HG03159 (cell line): ENCODE measurements at regions not wholly inside any gene's neighbourhood (a gene's known extent, or its start where the extent isn't known, plus 50 kb on each side); places are given as distances from the start of the nearest gene placed in this dataset.

ENCODE experiments used
- ATAC-seq: cut with Tn5 transposase; IDR thresholded peaks from one replicate; pipeline ENCODE4 v1.9.1; 2021; ENCODE audit warnings: mild to moderate bottlenecking, moderate library complexity; ENCODE audit not compliant: unreplicated experiment

DNA sequence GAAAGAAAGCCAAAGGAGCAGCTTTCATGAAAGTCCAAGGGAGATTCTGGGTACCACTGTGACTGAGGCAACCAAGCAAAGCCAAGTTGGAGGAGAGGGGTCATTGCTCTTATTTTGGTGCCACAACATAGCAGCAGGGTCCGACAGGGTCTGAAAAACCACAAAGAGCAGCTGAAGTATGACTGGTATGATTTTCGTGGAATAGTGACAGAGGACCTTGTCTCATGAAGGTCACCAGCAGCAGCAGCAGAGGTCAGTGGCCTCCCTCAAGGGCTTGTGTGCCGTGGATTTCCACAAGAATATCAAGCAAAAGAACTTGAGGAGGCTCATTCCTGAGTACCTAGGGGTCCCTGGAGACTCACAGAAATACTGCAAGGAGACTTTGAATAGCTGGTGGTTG lies 160.9 kb upstream of the SYT6 start:
- no peak for ATAC-seq

DNA sequence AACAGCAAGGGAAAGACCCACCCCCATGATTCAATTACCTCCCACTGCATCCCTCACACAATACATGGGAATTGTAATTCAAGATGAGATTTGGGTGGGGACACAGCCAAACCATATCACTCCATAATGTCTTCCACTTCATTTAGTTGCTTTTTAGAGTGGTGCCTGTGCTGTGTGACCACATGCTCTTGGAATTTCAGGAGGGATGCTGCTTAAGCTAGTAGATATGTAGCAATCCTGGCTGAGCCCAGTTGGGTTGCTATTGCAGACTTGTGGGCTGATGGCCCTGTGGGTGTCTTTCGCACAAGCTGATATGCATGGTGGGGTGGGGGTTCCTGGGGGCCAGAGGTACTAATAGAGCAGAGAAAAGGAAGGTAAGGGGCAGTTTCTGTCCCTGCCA lies 160.4 kb upstream of the SYT6 start:
- no peak for ATAC-seq

DNA sequence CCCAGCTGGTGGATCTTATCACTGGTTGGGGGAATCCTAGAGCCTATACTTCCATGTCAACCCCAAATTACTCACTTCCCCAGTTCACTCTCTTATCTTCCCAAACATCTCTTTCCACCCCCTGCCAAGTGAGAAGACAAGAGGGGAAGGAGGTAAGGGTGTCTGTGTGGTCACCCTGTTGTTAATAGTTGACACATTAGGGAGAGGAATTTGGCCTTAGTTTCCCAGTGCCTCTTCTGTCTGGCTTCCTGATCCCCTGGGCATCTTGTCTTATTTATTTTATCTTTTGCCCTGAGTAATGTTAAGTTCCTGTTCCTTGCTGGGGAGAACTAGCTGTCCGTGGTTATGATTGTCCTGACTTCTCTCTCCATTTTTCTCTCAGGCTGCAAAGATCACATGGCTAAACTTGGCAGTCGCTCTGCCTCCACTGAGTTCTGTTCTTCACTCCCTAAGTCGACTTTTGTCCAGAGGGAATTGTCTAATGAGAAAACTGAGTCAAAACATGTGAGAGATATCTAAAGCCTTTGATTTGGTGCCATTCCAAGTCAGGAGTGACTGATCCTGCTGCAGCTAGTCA lies 157.1 kb upstream of the SYT6 start:
- ATAC-seq = no peak

DNA sequence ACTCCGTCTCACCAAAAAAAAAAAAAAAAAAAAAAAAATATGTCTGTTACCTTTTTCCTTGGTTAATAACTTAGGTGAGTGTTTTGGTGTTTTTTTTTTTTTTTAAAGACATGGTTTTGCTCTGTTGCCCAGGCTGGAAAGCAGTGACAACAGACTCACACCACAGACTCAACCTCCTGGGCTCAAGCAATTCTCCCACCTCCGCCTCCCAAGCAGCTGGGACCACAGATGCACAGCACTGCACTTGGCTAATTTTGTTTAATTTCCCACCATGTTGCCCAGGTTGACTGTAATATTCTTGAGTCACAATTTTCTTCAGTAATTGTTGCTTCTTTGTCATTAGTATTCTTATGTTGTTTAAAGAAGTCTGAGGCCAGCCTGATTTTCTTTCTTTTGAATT lies 149.2 kb upstream of the SYT6 start:
- no peak for ATAC-seq

DNA sequence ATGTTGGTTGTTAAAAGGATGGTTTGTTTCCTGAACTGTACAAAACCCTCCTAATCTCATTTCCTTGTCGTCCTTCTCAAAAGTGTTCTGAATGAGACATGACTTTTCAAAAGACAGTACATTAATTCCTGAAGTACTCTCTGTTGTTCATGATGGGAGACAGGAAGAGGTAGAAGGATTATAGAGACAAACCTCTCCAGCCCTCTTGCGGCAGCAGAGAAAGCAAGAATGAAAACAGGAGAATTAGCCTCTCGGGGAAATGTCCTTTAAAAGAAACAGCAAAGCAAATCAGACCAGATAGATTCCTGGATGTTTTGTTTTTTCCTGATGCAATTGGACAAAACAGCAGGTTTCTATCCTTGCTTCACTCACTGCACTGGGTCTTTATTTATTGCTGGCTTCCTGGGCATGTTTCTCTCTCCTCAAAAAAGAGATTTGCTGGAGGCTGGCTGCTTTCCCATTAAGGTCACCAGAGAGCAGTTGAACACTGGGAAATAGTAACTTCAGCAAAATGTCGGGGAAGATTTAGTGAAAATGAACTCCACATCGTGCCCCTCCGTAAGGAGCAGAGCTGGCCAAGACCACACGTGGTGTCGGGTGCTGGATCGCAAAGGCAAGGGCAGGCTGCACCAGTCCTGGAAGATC lies 145.8 kb upstream of the SYT6 start:
- ATAC-seq = no peak

DNA sequence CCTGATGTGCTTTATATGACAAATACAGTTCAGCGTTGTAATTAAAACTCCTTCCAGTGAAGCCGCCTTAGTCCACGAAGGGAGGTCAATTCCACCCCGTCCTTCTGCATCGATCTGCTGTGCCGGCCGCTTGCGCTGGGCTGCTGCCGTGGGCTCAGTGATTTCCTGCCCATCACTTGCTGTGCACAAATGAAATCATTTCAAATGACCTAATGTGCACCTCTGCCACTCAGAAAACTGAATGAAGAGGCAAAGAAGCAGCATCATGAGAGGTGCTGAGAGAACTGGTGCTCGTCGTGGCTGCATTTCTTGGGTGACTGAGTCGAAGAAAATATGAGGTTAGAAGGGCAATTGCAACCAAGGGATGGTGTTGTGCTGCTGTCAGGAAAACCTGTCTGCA lies 144.3 kb upstream of the SYT6 start:
- no peak for ATAC-seq

DNA sequence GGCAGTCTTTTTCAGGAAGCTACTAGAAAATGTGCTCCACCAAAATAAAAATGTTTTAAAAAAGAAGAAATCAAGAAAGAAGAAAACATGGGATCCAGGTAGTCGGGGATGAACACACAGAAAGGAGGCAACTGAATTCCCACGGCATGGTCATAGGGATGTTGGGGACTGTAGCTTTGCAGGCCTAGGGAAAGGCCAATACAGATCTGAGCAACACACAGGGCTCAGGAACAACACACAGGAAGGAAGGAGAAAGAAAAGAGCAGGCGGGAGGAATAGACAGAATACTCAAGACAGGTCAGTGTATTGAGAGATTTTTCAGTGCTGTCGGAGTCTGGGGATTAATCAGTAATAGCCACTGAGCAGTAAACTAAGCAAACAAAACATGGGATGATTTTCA lies 142.7 kb upstream of the SYT6 start:
- no peak for ATAC-seq

DNA sequence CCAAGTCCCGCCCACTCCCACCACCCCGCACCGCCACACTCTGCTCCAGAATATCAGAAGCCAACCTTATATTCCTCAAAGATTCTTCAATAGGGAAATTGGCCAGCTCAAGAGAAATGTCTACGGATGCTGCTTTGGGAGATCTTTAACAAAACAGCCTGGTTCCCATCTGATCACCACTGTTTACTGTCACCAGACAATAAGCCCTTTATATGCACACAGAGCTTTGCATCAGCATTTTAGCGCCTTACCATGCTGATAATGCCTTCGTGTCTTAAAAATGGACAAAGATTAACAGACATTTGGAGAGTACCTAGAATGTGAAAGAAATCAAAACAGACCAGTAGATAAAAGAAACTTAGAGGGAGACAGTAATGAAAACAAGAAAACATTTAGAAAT lies 141.7 kb upstream of the SYT6 start:
- no peak for ATAC-seq

DNA sequence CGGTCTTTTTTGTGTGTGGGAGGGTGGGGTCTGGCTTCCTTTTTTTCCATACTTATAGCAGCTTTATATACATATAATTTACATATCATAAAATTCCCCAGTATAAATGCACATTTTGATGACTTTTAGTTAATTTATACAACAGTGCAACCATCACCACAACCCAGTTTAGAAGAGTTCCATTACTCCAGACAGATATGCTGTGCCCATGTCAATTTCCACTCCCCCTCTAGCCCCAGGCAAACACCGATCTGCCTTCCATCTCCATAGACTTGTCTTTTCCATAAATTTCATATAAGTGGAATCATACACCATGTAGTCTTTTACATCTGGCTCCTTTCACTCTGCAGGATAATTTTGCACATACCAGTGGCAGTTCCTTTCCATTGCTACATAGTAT lies 139.2 kb upstream of the SYT6 start:
- ATAC-seq = no peak

DNA sequence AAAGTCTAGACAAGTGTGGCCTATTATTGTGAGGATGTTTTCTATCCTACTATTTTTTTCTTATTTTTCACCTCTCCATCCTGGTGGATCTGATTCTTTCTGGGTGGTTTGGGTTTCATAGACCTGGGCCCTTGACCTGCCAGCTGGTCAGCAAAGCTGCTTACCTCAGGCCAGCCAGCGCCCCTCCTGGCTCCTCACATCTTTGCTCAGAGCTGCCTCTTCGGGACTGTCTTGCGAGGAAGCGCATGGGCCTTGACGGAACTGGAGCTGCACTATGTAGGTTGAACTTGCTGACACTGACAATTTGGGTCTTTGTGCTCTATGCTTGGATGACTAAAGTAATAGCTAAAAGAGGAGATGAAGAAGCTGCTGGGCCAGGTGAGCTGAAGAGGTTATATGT lies 138.5 kb upstream of the SYT6 start:
- no peak for ATAC-seq

DNA sequence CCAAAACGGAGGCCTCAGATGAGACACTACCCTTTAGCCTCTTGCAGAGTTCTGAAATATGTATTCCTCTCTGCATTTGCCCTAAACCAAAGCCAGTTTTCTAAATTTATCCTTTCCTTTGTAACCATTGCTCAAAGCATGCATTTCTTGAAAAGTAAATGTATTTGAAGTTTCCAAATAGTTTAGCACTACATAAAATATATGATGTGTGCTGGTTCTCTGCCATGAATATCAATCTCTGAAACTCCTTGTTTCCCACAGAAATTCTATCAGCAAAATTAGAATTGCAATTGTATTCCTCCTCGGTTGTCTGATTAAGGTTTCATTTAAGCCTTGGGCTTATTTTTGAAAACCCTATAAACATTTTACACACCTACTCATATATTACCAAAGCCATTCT lies 137.1 kb upstream of the SYT6 start:
- no peak for ATAC-seq

DNA sequence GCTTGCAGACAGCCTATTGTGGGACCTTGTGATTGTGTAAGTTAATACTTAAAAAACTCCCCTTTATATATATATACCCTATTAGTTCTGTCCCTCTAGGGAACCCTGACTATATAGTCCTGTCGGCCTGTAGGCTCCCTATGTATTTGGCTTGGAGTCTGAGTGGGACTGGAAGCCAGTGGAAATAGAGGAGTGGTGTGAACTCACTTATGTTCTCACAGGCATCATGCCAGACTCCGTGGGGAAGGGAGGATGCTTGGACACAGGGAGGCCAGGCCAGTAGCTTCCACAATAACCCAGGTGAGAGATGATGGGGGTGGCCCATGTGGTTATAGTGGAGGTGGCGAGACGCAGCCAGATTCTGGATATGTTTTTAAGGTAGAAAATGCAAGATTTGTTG lies 136.7 kb upstream of the SYT6 start:
- no peak for ATAC-seq

DNA sequence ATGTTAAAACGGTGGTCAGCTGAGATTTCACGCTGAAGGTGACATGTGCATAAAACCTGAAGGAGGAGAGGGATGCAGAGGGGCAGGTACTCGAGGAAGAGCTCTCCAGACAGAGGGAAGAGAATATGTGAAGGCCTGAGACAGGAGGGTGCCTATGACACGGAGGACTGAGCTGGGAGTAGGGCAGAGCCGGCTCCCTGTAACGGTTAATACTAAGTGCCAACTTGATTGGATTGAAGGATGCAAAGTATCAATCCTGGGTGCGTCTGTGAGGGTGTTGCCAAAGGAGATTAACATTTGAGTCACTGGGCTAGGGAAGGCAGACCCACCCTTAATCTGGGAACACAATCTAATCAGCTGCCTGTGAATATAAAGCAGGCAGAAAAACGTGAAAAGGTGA lies 136.2 kb upstream of the SYT6 start:
- no peak for ATAC-seq

DNA sequence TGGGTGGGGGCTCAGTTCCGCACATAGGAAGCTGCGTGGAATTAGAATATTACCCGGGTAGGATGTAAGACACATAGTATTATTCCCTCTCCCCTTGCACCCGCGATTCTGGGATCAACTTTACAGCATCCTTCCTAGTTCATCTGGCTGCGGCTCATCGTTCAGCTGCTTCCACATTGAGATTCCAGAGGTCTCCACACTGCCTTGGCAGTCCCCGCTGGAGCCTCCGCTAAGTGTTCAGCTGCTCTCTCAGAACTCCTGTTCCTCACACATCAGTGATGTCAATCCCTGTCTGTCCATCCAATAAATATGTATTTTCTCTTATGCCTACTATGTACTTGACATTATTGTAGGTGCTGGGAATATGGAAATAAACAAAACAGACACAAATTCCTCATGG lies 135.6 kb upstream of the SYT6 start:
- ATAC-seq = no peak

DNA sequence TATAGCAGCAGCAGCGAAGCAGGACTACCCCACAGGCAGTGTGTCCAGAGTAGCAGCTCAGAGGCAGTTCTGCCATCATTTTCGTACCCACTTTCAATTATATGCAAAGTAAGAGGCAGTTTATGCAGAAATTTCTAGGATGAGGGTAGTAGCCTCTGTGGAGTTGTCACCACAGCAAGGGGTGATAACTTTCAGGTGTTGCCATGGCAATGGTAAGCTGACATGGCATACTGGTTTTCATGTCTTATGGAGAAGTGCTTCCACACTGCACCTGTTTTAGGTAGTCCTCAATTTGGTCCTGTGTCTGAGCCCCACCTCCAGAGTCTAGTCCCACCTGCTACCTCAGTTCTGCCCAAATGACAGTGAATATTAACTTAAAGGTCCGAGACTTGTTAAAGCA lies 133.3 kb upstream of the SYT6 start:
- no peak for ATAC-seq

DNA sequence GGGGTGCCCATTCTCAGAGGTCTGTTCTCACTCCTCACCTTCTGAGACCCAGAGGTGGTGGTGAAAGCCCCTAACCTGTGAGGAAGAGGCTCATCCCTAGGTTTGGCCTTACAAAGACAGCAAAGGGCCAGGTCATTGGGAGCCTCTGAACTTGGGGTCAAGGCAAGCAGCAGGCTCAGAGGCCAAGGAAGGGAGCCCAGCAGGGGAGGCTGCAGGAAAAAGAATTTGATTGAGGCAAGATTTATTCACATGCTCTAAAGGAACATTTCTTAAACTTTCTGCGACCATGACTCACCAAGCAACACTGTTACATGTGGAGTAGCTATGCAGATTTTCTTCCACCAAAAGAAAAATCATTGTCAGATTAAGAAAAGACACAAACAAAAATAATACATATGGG lies 132.5 kb upstream of the SYT6 start:
- ATAC-seq = no peak

DNA sequence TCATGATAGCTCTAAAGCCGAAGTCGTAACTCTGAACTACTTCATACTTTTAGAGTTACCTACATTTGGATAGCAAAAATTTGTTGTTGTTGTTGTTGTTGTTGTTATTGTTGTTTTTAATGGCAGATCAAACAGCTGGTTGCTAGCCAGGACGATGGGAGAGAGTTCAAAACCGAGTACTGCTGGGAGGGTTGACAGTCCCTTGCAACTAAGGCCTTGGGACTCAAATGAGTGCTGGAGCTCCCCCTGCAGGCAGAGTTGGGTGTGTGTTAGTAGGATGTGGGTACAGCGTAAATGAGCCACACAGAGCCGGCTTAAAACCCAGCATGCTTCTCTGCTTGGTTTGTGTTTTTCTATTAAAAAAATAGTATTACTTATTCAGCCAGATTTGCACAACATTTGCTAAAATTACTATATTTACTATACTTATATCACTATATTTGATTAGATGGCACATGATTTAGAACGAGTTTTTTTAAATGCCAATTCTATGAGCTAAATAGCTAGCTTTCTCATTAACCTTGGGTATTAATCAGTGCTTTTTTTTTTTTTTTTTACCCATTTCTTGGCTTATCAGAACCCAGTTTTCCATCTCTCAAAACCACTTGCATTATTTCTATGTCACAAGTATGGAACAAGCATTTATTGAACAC lies 129.2 kb upstream of the SYT6 start:
- peak; percentile 86 for ATAC-seq

DNA sequence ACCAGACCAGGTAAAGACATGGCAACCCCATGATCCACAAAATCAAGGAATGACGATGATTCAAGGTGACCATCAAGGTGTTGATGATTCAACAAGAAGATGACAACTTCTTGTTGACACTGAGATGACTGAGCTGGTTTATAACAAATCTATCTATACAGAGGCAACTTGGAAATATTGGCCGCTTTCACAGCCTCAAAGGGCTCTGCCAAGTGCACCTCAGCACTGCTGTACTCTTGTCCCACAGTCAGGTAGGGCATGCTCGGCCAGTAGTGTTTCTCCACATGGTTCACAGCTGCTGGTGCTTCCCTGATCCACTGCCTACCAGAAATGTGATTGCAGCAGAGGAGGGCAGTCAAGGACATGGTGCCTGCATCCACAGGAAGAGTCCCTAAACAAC lies 125.2 kb upstream of the SYT6 start:
- ATAC-seq = no peak

DNA sequence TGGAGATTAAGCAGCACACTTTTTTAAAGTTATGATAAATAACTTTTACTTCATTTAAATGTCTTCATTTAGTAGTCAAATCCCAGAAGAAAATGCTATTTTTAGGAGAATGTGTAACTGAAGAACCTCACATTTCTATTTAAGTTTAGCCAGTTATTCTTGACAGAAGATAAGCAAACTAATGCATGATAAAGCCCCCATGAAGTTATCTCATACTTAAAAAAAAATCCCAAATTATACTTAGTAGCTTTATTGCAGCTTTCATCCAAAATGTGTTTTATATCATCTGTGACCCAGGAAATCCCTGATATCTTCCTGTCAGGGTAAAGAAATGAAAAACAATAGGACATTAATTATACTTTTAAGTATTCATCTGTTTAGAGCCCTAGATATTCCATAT lies 124.8 kb upstream of the SYT6 start:
- no peak for ATAC-seq

DNA sequence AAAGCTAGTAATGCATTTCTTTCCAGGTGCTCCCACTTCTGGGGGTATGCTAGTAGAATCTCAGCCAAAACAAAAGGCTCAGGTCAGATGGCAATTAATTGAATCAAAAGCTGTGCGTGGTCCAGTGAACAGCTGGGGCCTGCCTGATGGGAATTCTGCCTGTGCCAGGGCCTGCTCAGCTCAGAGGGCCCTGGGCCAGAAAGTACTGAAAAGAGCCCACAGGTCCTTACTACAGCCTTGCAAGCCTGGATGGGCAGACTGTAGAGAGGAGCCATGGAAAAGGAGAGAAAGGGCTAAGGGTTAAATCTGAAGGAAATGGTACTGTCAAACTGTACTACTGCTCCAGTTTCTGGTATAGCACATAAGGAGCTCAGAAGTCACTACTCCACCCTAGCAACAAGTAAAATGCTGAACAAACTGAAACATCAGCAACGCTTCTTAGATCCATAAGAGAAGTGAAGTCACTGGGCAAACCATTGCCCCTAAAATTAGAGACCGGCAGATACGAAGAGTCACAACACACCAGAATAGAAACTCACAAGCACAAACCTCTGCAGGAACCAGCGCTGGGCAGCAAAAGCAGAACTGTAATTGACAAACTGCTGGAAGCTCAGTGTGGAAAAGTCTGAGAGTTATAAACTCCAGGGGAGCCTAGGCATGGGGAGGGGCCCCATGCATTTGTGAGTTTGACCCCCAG lies 121.1 kb upstream of the SYT6 start:
- ATAC-seq = no peak

DNA sequence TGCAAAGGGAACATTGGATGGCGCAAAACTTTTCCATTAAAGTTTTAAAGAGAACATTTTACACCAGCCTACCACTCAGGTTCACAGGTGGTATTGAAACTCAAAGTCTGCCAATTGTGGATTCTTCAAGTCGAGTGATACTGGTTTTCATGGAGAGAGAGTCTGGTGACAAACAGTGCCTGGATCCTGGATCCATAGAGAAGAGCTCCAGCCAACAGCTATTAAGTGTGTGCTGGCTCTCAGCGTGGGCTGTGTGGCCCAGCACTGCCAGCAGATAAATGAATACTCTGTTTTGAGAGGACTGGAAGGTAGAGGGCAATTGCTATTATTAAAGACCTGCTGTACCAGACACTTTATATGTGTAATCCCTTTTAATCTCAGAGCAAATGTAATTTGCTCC lies 118.9 kb upstream of the SYT6 start:
- no peak for ATAC-seq

DNA sequence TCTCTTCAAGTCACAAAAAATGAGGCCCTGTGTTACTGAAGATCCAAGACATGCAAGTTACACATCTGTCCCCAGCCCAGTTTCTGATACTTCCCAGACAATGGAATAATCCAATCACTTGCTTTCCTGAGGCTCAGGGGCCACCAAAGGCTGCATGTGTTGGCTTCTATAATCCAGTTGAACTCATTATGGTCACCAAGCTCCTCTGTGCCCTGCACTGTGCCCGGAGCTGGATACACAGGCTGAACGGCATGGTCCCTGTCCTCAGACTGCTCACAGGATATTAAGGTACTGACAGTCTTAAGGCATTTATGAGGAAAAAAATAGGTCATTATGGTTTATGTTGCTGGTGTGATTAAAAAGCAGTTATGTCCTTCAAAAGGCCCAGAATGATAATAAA lies 117.0 kb upstream of the SYT6 start:
- no peak for ATAC-seq
